Bronchial epithelial cell (primary cell): ENCODE measurements at regions not wholly inside any gene's neighbourhood (a gene's known extent, or its start where the extent isn't known, plus 50 kb on each side); places are given as distances from the start of the nearest gene placed in this dataset.

ENCODE experiments used
- DNase-seq: peaks from one replicate; pipeline ENCODE4 v3.0.0-alpha.2; 2010; ENCODE audit warnings: low read depth
- FAIRE-seq: peaks from 2 replicates; lab custom pipeline; 2011; peaks lifted over from hg19 to GRCh38; lab: Jason Lieb, UNC
- H3K27me3 ChIP-seq: 2 replicates; pipeline ENCODE4 v1.5.1; 2011; ENCODE audit warnings: low read length; ENCODE audit not compliant: control insufficient read depth, insufficient read depth
- H3K36me3 ChIP-seq: 2 replicates; pipeline ENCODE4 v1.5.1; 2011; ENCODE audit warnings: low read length; ENCODE audit not compliant: control insufficient read depth, insufficient read depth
- H3K4me3 ChIP-seq: 2 replicates; pipeline ENCODE4 v1.5.1; 2011; ENCODE audit warnings: mild to moderate bottlenecking, low read depth, low read length, control low read depth
- TF ChIP-seq, protein P1 (sequence below): IDR thresholded peaks from 2 replicates; pipeline ENCODE4 v1.5.1; 2011; ENCODE audit warnings: mild to moderate bottlenecking, moderate library complexity, low read length, control low read depth, inconsistent platforms; ENCODE audit not compliant: insufficient read depth, severe bottlenecking

- TF ChIP-seq, protein P1, sequence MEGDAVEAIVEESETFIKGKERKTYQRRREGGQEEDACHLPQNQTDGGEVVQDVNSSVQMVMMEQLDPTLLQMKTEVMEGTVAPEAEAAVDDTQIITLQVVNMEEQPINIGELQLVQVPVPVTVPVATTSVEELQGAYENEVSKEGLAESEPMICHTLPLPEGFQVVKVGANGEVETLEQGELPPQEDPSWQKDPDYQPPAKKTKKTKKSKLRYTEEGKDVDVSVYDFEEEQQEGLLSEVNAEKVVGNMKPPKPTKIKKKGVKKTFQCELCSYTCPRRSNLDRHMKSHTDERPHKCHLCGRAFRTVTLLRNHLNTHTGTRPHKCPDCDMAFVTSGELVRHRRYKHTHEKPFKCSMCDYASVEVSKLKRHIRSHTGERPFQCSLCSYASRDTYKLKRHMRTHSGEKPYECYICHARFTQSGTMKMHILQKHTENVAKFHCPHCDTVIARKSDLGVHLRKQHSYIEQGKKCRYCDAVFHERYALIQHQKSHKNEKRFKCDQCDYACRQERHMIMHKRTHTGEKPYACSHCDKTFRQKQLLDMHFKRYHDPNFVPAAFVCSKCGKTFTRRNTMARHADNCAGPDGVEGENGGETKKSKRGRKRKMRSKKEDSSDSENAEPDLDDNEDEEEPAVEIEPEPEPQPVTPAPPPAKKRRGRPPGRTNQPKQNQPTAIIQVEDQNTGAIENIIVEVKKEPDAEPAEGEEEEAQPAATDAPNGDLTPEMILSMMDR = no peak
- FAIRE-seq = no peak
- H3K27me3 ChIP-seq = no peaks in the 10 kb centered on the region
- H3K36me3 ChIP-seq = no peaks in the 10 kb centered on the region
- DNase-seq = no peak
- H3K4me3 ChIP-seq = no peak overlapping the region
These were observed 121.6 kb upstream of the SNTG2 start for GRCh38 chr2:829047-829446.

- FAIRE-seq (no peak), DNase-seq (no peak)
- Histone ChIP-seq H3K27me3 (no peaks in the 10 kb centered on the region), H3K36me3 (no peaks in the 10 kb centered on the region), H3K4me3 (no peak overlapping the region)
- TF ChIP-seq, protein P1 = no peak
These were observed 125.7 kb upstream of the SNTG2 start for GRCh38 chr2:824954-825353.

GRCh38 chr2:824524-824923, 126.1 kb upstream of the SNTG2 start:
- DNase-seq (no peak), FAIRE-seq (no peak)
- no peaks in the 10 kb centered on the region for H3K27me3 ChIP-seq
- H3K4me3 ChIP-seq = no peak overlapping the region
- no peaks in the 10 kb centered on the region for H3K36me3 ChIP-seq
- TF ChIP-seq, protein P1 = no peak

- H3K36me3 ChIP-seq = no peaks in the 10 kb centered on the region
- TF ChIP-seq, protein P1 = no peak
- H3K27me3 ChIP-seq = no peaks in the 10 kb centered on the region
- DNase-seq (no peak), FAIRE-seq (no peak)
- H3K4me3 ChIP-seq = no peak overlapping the region
These were observed 129.1 kb upstream of the SNTG2 start for GRCh38 chr2:821546-821945.

DNA sequence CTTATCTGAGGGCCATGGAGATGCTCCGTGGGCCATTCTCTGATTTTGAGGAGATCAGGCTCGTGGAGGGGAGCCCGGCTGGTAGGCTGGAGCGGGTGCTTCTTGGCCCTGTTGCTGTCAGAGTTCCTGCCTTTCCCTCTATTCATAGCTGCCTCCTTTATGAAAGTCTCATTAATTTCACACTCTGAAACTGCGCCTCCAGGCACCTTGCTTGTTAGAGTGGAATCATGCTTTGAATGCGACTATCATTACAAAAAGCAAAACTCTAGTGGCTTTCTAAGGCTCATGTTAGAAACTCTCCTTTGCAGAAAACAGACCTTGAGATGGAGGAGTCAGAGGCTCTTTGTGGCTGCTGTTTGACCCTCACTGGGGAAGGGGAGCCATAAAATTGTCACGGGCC, 131.0 kb upstream of the SNTG2 start:
- FAIRE-seq = no peak
- no peak for DNase-seq
- no peak overlapping the region for H3K4me3 ChIP-seq
- TF ChIP-seq, protein P1 = no peak
- H3K36me3 ChIP-seq = no peaks in the 10 kb centered on the region
- H3K27me3 ChIP-seq = no peaks in the 10 kb centered on the region

DNA sequence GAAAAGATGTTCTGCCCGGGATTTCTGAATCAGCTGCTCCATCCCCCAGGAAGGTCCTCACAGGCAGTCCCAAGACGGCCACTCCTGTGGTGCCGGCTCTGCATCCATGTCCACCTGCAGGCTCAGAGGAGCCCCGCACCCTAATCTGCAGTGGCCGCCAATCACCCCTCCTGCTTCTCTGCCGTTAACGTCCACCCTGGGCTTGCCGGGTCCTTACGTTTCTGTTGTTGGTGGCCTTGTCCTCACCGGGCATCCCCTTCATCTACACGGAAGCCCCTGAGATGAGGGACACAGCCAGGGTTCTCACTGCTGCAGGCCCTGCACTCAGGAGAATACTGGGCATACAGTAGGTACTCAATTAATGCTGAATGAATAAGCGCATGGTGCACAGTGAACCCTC, 131.5 kb upstream of the SNTG2 start:
- H3K36me3 ChIP-seq = no peaks in the 10 kb centered on the region
- FAIRE-seq = peak; percentile 13
- TF ChIP-seq, protein P1 = no peak
- DNase-seq = no peak
- no peaks in the 10 kb centered on the region for H3K27me3 ChIP-seq
- H3K4me3 ChIP-seq = no peak overlapping the region
